A549 (cell line): ENCODE measurements at regions not wholly inside any gene's neighbourhood (a gene's known extent, or its start where the extent isn't known, plus 50 kb on each side); places are given as distances from the start of the nearest gene placed in this dataset.

ENCODE experiments used
- CBX2 ChIP-seq: fragments of 200-600 bp; sonication (generic); IDR thresholded peaks from 2 replicates; pipeline ENCODE4 v1.6.1; 2016; ENCODE audit warnings: low read depth, mild to moderate bottlenecking, borderline replicate concordance
- CTCF ChIP-seq: fragments of >200 bp; sonication (Bioruptor Twin); formaldehyde crosslinking; IDR thresholded peaks from 3 replicates; pipeline ENCODE4 v1.5.1; 2016
- FOSL2 ChIP-seq, 2 experiments: fragments of 450-650 bp in 1 of 2; fragments of >200 bp in 1 of 2; sonication (Bioruptor Twin) in 1 of 2; formaldehyde crosslinking; IDR thresholded peaks; 2 replicates each; pipeline versions ENCODE4 v1.5.0 to v1.6.1; 2016 to 2020; ENCODE audit warnings: mild to moderate bottlenecking in 1 of 2, moderate library complexity in 1 of 2
- HDAC2 ChIP-seq: fragments of 200-600 bp; sonication (generic); IDR thresholded peaks from 2 replicates; pipeline ENCODE4 v1.6.1; 2016
- HMGXB4 ChIP-seq: fragments of 250-450 bp; sonication (Bioruptor Pico); IDR thresholded peaks from 2 replicates; pipeline ENCODE4 v1.5.0; 2021; ENCODE audit warnings: mild to moderate bottlenecking, moderate library complexity, borderline replicate concordance
- HOXB13 ChIP-seq: fragments of 250-450 bp; sonication (Bioruptor Pico); IDR thresholded peaks from 2 replicates; pipeline ENCODE4 v1.5.0; 2020; ENCODE audit warnings: low read depth, mild to moderate bottlenecking, moderate library complexity
- JUN ChIP-seq, 2 experiments: fragments of >200 bp; sonication (Bioruptor Twin); formaldehyde crosslinking; IDR thresholded peaks; 2 replicates in 1 of 2; 3 replicates in 1 of 2; pipeline ENCODE4 v1.6.1; 2016 to 2017
- MYC ChIP-seq: IDR thresholded peaks from 2 replicates; pipeline ENCODE4 v1.6.1; 2012; ENCODE audit warnings: mild to moderate bottlenecking, inconsistent platforms, low read length, improper control_type of control experiment, borderline replicate concordance
- POLR2A ChIP-seq: IDR thresholded peaks from 2 replicates; pipeline ENCODE4 v1.6.1; 2012; ENCODE audit warnings: mild to moderate bottlenecking, low read length
- RAD21 ChIP-seq, 2 experiments: fragments of >200 bp in 1 of 2; sonication (Bioruptor Twin) in 1 of 2; formaldehyde crosslinking in 1 of 2; IDR thresholded peaks in 1 of 2; conservative IDR thresholded peaks in 1 of 2; 2 replicates in 1 of 2; 3 replicates in 1 of 2; pipeline ENCODE4 v1.6.1; 2012 to 2018; ENCODE audit warnings: inconsistent platforms in 1 of 2
- RARB ChIP-seq: fragments of 250-450 bp; sonication (Bioruptor Pico); IDR thresholded peaks from 2 replicates; pipeline ENCODE4 v1.8.0; 2021; ENCODE audit warnings: mild to moderate bottlenecking, moderate library complexity
- REST ChIP-seq: fragments of 200-600 bp; sonication (generic); IDR thresholded peaks from 2 replicates; pipeline ENCODE4 v1.6.1; 2016; ENCODE audit warnings: antibody characterized with exemption, mild to moderate bottlenecking, moderate library complexity
- SREBF2 ChIP-seq: fragments of 450-650 bp; IDR thresholded peaks from 2 replicates; pipeline ENCODE4 v1.6.1; 2014; ENCODE audit warnings: mild to moderate bottlenecking, moderate library complexity

- TF ChIP-seq CTCF, result no peak
- TF ChIP-seq JUN (IDR thresholded peaks at IDR 0.05), result no peak
- TF ChIP-seq SREBF2, result no peak
- TF ChIP-seq RARB (CRISPR knock-in tag), result no peak
- no peak for TF ChIP-seq HDAC2
- no peak for TF ChIP-seq HOXB13 (CRISPR knock-in tag)
- TF ChIP-seq RAD21 (conservative IDR thresholded peaks at IDR 0.05 in 1 of 2, IDR thresholded peaks at IDR 0.05 in 1 of 2), result no peak
- no peak for TF ChIP-seq POLR2A
- TF ChIP-seq REST, result no peak
- TF ChIP-seq FOSL2 (IDR thresholded peaks at IDR 0.05), result no peak
- no peak for TF ChIP-seq FOSL2 (CRISPR knock-in tag; IDR thresholded peaks at IDR 0.05)
- no peak for TF ChIP-seq CBX2
- no peak for TF ChIP-seq HMGXB4 (CRISPR knock-in tag)
- TF ChIP-seq MYC, result no peak
Measured at GRCh38 chr1:115190540-115191170, 101.4 kb upstream of the TSPAN2 start.
